Neutrophil (primary cell): ENCODE measurements at regions not wholly inside any gene's neighbourhood (a gene's known extent, or its start where the extent isn't known, plus 50 kb on each side); places are given as distances from the start of the nearest gene placed in this dataset.

Experiments
- H3K27ac ChIP-seq: fragments of 200-600 bp; sonication (generic); 2 replicates; pipeline ENCODE4 v1.5.1; 2016; ENCODE audit warnings: mild to moderate bottlenecking, moderate library complexity
- H3K27me3 ChIP-seq: fragments of 200-600 bp; sonication (generic); 2 replicates; pipeline ENCODE4 v1.6.0; 2016; ENCODE audit warnings: mild to moderate bottlenecking
- H3K36me3 ChIP-seq: fragments of 200-600 bp; sonication (generic); 2 replicates; pipeline ENCODE4 v1.5.1; 2017
- H3K4me1 ChIP-seq, 2 experiments: fragments of 200-600 bp in 1 of 2; sonication (generic) in 1 of 2; 1 replicate in 1 of 2; 2 replicates in 1 of 2; pipeline versions ENCODE4 v1.5.1 to v1.6.1; 2013 to 2016; ENCODE audit warnings: low read depth in 1 of 2, low read length in 1 of 2, mild to moderate bottlenecking in 1 of 2, moderate library complexity in 1 of 2; ENCODE audit not compliant: control insufficient read depth in 1 of 2, insufficient read depth in 1 of 2
- H3K4me3 ChIP-seq, 2 experiments: fragments of 200-600 bp in 1 of 2; sonication (generic) in 1 of 2; 1 replicate in 1 of 2; 2 replicates in 1 of 2; pipeline ENCODE4 v1.5.1; 2013 to 2016; ENCODE audit warnings: low read depth in 1 of 2, low read length in 1 of 2, mild to moderate bottlenecking in 1 of 2, moderate library complexity in 1 of 2
- H3K9me3 ChIP-seq: fragments of 200-600 bp; sonication (generic); 2 replicates; pipeline ENCODE4 v1.5.1; 2016
- CTCF ChIP-seq: fragments of 200-600 bp; sonication (generic); IDR thresholded peaks from 2 replicates; pipeline ENCODE4 v1.5.1; 2016; ENCODE audit warnings: antibody characterized with exemption

GRCh38 chr9:71614409-71615010 lies 153.8 kb downstream of the CEMIP2 start:
- H3K4me1 ChIP-seq = no peaks in the 10 kb centered on the region
- H3K4me3 ChIP-seq = no peak overlapping the region
- no peaks in the 10 kb centered on the region for H3K9me3 ChIP-seq
- no peak for TF ChIP-seq CTCF
- H3K36me3 ChIP-seq = no peaks in the 10 kb centered on the region
- H3K27me3 ChIP-seq = no peaks in the 10 kb centered on the region
- H3K27ac ChIP-seq = no peak overlapping the region

GRCh38 chr9:71612889-71613288 lies 155.4 kb downstream of the CEMIP2 start:
- no peaks in the 10 kb centered on the region for H3K27me3 ChIP-seq
- no peaks in the 10 kb centered on the region for H3K9me3 ChIP-seq
- H3K27ac ChIP-seq = no peak overlapping the region
- no peak overlapping the region for H3K4me3 ChIP-seq
- no peaks in the 10 kb centered on the region for H3K36me3 ChIP-seq
- no peak for TF ChIP-seq CTCF
- no peaks in the 10 kb centered on the region for H3K4me1 ChIP-seq

GRCh38 chr9:71609448-71609830 lies 158.9 kb downstream of the CEMIP2 start:
- TF ChIP-seq CTCF = no peak
- H3K4me3 ChIP-seq = no peak overlapping the region
- no peak overlapping the region for H3K27ac ChIP-seq
- H3K27me3 ChIP-seq = no peaks in the 10 kb centered on the region
- no peaks in the 10 kb centered on the region for H3K4me1 ChIP-seq
- no peaks in the 10 kb centered on the region for H3K9me3 ChIP-seq
- H3K36me3 ChIP-seq = no peaks in the 10 kb centered on the region

GRCh38 chr9:71608825-71609447 lies 159.4 kb downstream of the CEMIP2 start:
- H3K4me1 ChIP-seq = no peaks in the 10 kb centered on the region
- no peaks in the 10 kb centered on the region for H3K27me3 ChIP-seq
- H3K27ac ChIP-seq = no peak overlapping the region
- H3K9me3 ChIP-seq = no peaks in the 10 kb centered on the region
- no peak overlapping the region for H3K4me3 ChIP-seq
- H3K36me3 ChIP-seq = no peaks in the 10 kb centered on the region
- no peak for TF ChIP-seq CTCF

GRCh38 chr9:71608021-71608420 lies 160.3 kb downstream of the CEMIP2 start:
- Histone ChIP-seq H3K4me1 (no peaks in the 10 kb centered on the region), H3K9me3 (no peaks in the 10 kb centered on the region), H3K27ac (no peak overlapping the region), H3K36me3 (no peaks in the 10 kb centered on the region), H3K4me3 (no peak overlapping the region), H3K27me3 (no peaks in the 10 kb centered on the region)
- no peak for TF ChIP-seq CTCF
